ENCODE measurements at regions not wholly inside any gene's neighbourhood (a gene's known extent, or its start where the extent isn't known, plus 50 kb on each side); places are given as distances from the start of the nearest gene placed in this dataset.

DNA sequence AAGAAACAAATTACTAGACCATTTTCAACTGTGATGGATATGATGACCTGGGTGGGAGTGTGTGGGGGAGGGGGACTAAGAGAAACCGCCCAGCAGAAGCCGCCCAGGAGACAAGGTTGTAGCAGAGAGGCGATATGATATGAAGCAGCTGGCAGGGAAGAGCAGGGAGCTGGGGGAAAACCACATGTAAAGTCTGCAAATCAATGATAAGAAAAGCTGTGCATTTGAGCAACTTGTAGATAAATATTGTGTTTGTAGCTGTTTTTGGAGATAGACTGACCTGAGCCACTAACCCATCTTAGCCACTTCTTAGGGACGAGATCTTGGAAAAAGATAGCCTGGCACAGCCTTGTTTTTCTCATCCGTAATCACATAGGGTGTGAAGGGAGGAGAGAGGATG is 252.6 kb downstream of the SEC23IP start (continued):
- TF ChIP-seq SMARCC2 (IDR thresholded peaks at IDR 0.05; ENCODE audit: low read depth) (peak; percentile 81; the same call in 1 of the 2 replicates), MYBL2 (IDR thresholded peaks at IDR 0.05; ENCODE audit: low read depth) (no peak), MYBL2 (CRISPR knock-in tag; IDR thresholded peaks at IDR 0.05; ENCODE audit: borderline replicate concordance) (no peak), NFIC (IDR thresholded peaks at IDR 0.05) (peak; percentile 89), PURB (CRISPR knock-in tag; IDR thresholded peaks at IDR 0.05; ENCODE audit: low read depth) (no peak), BRF1 (IDR thresholded peaks at IDR 0.05; ENCODE audit: borderline replicate concordance, extremely low read depth, insufficient read length) (no peak), RAD51 (IDR thresholded peaks at IDR 0.05; ENCODE audit: borderline replicate concordance, low read depth) (peak; percentile 13; the same call in 1 of the 2 replicates), WHSC1 (IDR thresholded peaks at IDR 0.05; ENCODE audit: low read length) (no peak), GTF2F1 (IDR thresholded peaks at IDR 0.05; ENCODE audit: low read depth, low read length) (no peak), SIX5 (IDR thresholded peaks at IDR 0.05; ENCODE audit: borderline replicate concordance in 1 of 2, insufficient read depth in 1 of 2, low read depth in 1 of 2, low read length in 2 of 2) (no peak), NR2F6 (CRISPR knock-in tag; IDR thresholded peaks at IDR 0.05) (no peak), GATAD2A (IDR thresholded peaks at IDR 0.05) (no peak), NFRKB (IDR thresholded peaks at IDR 0.05; ENCODE audit: low read depth) (no peak), TEAD4 (IDR thresholded peaks at IDR 0.05; ENCODE audit: low read length) (peak; percentile 99), TEAD4 (CRISPR knock-in tag; IDR thresholded peaks at IDR 0.05; ENCODE audit: borderline replicate concordance) (no peak), HNRNPH1 (optimal IDR thresholded peaks at IDR 0.05; ENCODE audit: low read depth, low read length) (no peak), ZEB2 (IDR thresholded peaks at IDR 0.05) (peak; percentile 54), ESRRA (IDR thresholded peaks at IDR 0.05; ENCODE audit: borderline replicate concordance, low read depth) (peak; percentile 80; the same call in 1 of the 2 replicates), HDGF (IDR thresholded peaks at IDR 0.05) (no peak), ZNF239 (CRISPR knock-in tag; IDR thresholded peaks at IDR 0.05) (peak; percentile 45; the same call in 1 of the 2 replicates)
- TF ChIP-seq, protein P1, sequence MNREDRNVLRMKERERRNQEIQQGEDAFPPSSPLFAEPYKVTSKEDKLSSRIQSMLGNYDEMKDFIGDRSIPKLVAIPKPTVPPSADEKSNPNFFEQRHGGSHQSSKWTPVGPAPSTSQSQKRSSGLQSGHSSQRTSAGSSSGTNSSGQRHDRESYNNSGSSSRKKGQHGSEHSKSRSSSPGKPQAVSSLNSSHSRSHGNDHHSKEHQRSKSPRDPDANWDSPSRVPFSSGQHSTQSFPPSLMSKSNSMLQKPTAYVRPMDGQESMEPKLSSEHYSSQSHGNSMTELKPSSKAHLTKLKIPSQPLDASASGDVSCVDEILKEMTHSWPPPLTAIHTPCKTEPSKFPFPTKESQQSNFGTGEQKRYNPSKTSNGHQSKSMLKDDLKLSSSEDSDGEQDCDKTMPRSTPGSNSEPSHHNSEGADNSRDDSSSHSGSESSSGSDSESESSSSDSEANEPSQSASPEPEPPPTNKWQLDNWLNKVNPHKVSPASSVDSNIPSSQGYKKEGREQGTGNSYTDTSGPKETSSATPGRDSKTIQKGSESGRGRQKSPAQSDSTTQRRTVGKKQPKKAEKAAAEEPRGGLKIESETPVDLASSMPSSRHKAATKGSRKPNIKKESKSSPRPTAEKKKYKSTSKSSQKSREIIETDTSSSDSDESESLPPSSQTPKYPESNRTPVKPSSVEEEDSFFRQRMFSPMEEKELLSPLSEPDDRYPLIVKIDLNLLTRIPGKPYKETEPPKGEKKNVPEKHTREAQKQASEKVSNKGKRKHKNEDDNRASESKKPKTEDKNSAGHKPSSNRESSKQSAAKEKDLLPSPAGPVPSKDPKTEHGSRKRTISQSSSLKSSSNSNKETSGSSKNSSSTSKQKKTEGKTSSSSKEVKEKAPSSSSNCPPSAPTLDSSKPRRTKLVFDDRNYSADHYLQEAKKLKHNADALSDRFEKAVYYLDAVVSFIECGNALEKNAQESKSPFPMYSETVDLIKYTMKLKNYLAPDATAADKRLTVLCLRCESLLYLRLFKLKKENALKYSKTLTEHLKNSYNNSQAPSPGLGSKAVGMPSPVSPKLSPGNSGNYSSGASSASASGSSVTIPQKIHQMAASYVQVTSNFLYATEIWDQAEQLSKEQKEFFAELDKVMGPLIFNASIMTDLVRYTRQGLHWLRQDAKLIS (CRISPR knock-in tag; IDR thresholded peaks at IDR 0.05), result no peak
- TF ChIP-seq, protein P2, sequence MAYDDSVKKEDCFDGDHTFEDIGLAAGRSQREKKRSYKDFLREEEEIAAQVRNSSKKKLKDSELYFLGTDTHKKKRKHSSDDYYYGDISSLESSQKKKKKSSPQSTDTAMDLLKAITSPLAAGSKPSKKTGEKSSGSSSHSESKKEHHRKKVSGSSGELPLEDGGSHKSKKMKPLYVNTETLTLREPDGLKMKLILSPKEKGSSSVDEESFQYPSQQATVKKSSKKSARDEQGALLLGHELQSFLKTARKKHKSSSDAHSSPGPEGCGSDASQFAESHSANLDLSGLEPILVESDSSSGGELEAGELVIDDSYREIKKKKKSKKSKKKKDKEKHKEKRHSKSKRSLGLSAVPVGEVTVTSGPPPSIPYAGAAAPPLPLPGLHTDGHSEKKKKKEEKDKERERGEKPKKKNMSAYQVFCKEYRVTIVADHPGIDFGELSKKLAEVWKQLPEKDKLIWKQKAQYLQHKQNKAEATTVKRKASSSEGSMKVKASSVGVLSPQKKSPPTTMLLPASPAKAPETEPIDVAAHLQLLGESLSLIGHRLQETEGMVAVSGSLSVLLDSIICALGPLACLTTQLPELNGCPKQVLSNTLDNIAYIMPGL (CRISPR knock-in tag; IDR thresholded peaks at IDR 0.05), result no peak
- TF ChIP-seq, protein P3, sequence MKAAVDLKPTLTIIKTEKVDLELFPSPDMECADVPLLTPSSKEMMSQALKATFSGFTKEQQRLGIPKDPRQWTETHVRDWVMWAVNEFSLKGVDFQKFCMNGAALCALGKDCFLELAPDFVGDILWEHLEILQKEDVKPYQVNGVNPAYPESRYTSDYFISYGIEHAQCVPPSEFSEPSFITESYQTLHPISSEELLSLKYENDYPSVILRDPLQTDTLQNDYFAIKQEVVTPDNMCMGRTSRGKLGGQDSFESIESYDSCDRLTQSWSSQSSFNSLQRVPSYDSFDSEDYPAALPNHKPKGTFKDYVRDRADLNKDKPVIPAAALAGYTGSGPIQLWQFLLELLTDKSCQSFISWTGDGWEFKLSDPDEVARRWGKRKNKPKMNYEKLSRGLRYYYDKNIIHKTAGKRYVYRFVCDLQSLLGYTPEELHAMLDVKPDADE (conservative IDR thresholded peaks at IDR 0.05; ENCODE audit: control insufficient read depth, low read depth, low read length), result peak; percentile 49; the same call in 1 of the 2 replicates
